SKM-1 treated with dmso at 0.1 percent for 144 hours (cell line): ENCODE measurements at regions not wholly inside any gene's neighbourhood (a gene's known extent, or its start where the extent isn't known, plus 50 kb on each side); places are given as distances from the start of the nearest gene placed in this dataset.

ENCODE experiments used
- DNase-seq: peaks from one replicate; lab custom pipeline; 2025; ENCODE audit not compliant: unreplicated experiment; lab: John Stamatoyannopoulos, UW

DNA sequence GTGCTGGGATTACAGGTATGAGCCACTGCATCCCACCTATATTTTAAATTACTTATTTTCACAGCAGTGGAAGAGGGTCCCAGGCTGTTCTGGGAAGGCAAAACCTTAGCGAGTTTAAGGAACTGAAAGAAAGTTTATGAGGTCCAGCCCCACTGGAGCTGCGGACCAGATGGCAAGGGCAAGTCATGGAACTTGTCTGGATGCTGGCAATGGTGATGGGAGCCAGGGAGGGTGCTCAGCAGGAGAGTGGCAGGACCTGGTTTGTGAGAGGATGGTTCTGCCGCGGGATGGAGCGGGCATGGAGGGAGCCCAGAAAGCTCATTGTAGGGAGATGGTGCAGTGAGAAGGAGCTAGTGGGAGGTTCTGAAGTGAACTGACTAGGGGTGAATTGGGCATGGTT lies 50.6 kb upstream of the SLC45A1 start:
- DNase-seq = no peak

DNA sequence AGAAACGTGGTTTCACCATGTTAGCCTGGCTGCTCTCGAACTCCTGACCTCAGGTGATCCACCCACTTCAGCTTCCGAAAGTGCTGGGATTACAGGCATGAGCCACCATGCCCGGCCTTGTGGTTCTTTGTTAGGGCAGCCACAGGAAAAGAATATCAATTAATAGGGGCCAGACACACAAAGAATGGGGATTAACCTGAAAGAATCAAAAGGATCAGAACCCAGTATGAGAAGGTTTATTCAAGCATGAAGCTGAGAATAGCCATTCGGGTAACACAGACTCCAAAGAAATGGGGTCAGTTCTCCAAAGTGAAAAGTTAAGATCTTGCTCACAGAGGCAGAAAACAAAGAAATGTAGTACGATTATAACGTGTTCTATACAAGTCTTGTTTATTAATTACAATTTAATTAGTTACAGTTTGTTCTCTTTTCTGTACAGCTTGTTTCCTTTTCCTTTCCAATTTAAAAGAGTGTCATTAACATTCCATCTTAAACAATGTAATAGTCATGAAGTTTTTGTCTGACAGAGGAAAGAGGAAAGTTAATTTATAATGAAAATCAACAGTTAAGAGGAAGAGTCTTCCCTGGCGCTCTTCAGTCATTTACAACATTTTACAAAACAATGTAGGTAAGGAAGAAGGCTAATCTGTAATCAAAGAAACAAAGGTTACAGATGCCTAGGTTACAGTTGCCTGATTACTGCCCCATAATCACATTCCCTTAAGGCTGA lies 51.3 kb upstream of the SLC45A1 start:
- no peak for DNase-seq

DNA sequence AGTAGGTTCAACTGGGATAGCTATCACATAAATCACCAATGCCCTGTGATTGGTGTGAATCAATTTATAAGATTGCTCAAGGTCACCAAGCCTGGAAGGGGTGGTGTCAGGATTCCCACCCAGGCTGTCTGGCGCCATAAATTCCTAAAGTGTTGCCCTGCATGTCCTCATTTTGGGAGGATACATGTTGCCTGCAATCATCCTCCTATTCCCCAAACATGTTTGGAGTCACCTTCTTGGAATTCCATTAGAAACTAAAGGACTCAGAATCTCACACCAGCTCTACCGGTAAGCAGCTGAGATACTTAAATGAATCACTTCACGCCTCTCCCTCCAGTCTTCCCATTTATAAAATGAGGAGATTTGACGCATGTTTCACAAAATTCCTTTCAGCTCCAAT lies 54.1 kb upstream of the SLC45A1 start:
- DNase-seq = no peak

GRCh38 chr1:8261398-8261762 lies 56.5 kb upstream of the SLC45A1 start:
- no peak for DNase-seq

GRCh38 chr1:8259498-8260290 lies 58.2 kb upstream of the SLC45A1 start:
- DNase-seq = no peak

GRCh38 chr1:8257621-8258020 lies 60.3 kb upstream of the SLC45A1 start:
- DNase-seq = no peak

DNA sequence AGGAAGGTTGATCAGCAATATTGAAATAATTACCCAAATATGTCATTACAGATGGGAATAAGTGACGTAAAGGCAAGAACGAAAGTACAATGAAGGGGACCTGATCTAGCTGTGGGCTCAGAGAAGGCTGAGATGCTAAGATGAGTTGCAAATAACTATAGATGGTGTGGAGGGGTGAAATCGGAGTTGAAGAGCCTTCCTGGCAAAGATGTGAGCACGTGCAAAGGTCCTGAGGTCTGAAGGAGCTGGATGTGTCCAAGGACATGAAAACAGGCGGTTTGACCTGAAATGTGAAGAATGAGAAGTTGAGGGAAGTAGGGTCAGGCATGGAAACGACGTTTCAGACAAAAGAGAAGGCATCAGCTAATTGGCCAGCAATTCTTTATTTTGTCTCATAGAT lies 61.6 kb upstream of the SLC45A1 start:
- DNase-seq = no peak

- DNase-seq = no peak
Measured at GRCh38 chr1:8255712-8256111, 62.2 kb upstream of the SLC45A1 start.

DNA sequence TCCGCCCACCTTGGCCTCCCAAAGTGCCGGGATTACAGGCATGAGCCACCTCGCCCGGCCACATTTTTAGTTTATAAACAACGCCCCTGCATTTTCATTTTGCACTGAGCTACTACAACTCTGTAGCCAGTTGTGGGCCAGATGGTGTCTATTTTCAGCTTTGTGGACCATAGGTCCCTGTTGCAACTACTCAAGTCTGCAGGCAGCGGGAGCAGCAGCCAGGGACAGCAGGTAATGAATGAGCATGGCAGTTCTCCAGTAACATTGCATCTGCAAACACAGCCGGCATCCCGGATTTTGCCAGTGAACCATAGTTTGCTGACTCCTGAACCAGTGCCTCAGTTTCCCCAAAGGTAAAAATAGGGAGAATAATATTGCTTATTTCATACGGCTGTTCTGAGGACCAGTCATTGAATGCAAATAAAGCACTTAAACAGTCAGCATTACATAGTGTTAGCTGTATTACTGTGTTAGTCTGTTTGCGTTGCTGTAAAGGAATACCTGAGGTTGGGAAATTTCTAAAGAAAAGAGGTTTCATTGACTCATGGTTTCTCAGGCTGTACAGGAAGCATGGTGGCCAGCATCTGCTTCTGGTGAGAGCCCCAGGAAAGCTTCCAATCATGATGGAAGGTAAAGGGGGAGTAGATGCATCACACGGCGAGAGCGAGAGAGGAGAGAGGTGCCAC lies 65.5 kb upstream of the SLC45A1 start:
- DNase-seq = no peak

- DNase-seq = no peak
Measured at GRCh38 chr1:8251635-8252034, 66.3 kb upstream of the SLC45A1 start.

DNA sequence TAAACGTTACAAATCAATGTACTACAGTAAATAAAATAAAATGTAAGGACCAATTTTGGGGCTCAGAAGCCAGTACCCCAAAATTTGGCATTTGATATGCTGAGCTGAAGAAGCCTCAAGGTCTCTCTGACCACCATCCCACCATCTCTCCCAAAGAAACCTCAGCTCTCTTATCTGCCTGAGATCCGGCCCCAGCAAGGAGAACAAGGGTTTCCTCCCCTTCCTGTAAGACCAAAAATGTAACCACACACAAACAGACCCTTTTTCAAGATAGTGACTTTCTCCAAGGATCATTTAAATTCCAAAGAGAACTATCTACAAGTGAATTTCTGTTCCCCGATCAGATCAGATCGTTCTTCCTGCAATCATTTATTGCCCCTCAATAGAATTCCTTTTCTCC lies 68.1 kb upstream of the SLC45A1 start:
- DNase-seq = no peak

- DNase-seq = no peak
Measured at GRCh38 chr1:8247811-8248436, 70.0 kb upstream of the SLC45A1 start.

DNA sequence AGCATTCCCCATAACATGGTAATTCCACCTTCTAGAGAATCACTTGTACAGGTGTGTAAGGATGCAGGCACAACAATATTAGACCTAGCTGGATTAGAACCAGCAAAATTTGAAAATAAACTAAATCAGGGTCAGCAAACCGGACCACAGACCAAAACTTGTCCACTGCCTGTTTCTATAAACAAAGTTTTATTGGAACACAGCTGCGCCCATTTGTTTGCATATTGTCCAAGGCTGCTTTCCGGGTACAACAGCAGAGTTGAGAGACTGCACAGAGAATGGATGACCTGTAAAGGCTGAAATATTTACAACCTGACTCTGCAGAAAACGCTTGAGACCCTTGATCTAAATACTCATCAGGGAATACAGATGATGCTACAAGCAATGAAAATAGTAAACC lies 73.6 kb upstream of the SLC45A1 start:
- no peak for DNase-seq

- no peak for DNase-seq
Measured at GRCh38 chr1:8242498-8242897, 75.4 kb upstream of the SLC45A1 start.

DNA sequence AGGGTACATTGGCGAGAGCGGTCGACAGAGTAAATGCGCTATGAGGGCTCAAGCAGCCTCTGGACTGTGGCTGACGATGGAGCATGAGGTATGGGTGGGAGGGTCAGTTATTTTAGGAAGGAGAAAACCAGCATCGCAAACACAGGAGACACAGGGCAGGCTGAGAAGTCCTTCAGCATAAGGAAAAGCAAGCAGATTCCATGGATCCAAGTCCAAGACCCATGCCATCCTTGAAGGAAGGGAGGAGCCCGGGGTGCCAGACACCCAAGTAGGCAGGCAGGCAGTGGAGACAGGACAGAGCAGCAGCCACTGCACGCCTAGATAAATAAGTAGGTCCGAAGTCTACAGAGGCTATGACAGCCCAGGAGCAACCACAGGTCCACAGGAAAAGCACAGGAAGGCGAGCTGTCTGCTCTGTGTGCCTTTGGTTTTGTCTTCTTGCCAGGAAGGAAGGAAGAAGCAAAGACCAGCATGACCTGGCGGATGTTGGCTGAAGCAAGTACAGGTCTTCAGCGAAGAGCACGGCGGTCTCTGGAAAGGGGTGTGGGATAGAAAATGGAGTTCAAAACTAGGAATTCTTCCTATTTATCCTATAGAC lies 76.4 kb upstream of the SLC45A1 start:
- no peak for DNase-seq

DNA sequence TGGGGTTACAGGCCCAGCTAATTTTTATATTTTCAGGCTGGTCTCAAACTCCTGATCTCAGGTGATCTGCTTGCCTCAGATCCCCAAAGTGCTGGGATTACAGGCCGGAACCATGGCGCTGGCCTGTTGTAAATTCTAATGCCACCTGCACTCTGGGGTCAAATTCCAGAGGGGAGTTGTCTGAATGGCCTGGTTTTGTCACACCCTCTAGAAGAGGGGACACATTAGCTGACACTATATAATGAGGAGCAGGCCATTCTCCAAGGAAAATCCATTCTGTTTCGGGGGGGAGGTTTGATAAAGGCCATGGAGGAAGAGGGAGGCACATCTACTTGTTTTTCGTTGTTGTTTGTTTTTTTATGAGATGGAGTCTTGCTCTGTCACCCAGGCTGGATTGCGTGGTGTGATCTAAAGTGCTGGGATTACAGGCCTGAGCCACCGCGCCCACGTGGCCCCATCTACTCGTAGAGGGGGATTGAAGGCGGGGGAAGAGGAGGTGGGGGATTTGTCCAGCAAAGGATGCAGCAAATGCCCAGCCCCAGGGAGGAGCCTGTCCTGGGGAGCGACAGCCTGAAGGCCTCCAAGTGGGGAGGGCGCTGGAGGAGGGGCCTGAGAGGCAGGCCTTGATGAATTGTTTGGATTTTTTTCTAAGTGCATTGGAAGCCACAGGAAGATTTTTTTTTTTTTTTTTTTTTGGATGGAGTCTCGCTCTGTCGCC lies 78.4 kb upstream of the SLC45A1 start:
- no peak for DNase-seq

DNA sequence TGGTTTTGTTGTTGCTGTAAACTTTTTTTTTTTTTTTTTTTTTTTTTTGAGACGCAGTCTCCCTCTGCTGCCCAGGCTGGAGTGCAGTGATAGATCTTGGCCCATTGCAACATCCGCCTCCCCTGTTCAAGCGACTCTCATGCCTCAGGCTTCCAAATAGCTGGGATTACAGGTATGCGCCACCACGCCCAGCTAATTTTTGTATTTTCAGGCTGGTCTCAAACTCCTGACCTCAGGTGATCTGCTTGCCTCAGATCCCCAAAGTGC lies 78.9 kb upstream of the SLC45A1 start:
- no peak for DNase-seq

DNA sequence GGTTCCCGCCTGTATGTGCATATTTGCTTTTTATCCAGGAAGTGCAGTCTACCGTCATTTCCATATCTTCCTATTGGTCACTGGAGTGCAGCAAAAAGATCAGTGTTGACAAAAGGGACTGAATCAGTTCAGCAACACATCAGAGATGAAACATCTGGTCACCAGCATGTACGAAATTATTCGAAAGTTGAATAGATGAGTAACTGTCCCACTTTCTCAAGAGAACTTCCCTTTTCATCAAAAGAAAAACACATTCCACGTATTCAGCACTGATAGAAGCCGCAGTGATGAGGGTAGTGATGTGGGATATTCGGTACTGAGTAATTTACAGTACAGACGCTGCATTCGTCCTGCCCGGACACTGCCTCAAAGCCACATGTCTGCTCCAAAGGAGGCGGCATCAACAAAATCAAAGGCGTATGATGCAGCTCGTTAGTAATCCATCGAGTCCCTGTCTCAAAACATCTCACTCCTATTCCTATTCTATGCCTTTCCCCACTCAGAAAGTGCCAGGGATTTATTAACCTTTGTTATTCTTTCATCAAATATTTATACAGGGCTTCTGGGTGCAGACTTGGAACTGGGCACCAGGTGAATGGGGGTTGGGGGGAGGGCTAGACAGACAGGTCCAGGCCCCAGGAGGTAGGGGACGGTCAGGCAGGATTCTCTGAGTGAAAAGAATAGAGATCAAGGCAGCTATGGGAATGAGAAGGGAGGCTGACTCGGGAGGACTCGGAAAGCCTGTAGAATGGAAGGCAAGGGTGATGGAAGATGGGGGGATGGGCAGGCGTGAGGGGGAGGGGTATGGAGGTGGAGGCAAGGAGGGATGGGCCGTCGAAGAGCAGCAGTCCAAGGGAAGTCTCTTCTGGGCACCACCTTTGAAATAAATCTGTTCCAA lies 79.5 kb upstream of the SLC45A1 start:
- DNase-seq = no peak

DNA sequence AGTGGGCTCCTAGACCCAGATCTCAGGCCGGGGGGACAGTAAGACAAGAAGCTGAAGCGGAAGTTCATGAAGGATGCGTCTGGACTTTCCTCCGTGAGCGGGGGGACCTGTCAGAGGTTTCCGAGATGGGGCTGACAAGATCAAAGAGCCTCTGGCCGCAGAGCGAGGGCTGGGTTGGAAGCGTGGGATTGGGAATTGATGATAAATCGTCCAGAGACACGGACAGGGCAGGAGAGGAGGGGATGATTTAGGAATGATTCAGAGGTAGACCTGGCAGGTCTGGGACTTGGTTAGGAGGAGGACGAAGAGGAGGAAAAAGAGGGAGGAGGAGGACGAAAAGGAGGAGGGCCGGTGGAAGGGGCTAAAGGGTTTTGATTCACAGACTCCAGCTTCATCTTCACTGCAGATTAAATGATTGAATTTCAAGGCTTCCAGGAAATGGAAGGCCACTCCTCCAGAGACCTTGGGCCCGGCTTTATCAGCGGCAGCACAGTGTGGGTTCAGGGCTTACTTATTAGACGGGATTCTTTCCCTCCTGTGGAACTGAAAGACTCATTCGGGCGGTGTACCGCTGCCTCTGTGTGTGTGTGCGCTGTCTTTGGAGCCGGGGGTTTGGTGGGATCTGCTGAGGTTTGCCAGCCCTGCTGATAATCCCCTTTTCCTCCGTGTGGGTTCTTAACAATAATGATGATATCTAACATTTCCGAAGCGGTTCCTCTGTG lies 85.7 kb upstream of the SLC45A1 start:
- DNase-seq = no peak
